Kidney (tissue), 13 donors: ENCODE measurements at regions not wholly inside any gene's neighbourhood (a gene's known extent, or its start where the extent isn't known, plus 50 kb on each side); places are given as distances from the start of the nearest gene placed in this dataset.

ENCODE experiments used
- DNase-seq, 5 donors: peaks; one replicate each; pipeline ENCODE4 v3.0.0-alpha.2; 2013 to 2020
- FAIRE-seq: peaks from 2 replicates; lab custom pipeline; 2012; peaks lifted over from hg19 to GRCh38; lab: Jason Lieb, UNC
- H3K27ac ChIP-seq, 2 donors: one replicate each; pipeline ENCODE4 v1.7.0; 2013; ENCODE audit warnings: low read depth in 2 of 2, low read length in 2 of 2, inconsistent platforms in 1 of 2
- H3K27me3 ChIP-seq: one replicate; pipeline ENCODE4 v1.7.1; 2013; ENCODE audit warnings: low read length, inconsistent platforms; ENCODE audit not compliant: control insufficient read depth, insufficient read depth
- H3K36me3 ChIP-seq, 3 donors: one replicate each; pipeline versions ENCODE4 v1.7.0 to v1.7.1; 2013; ENCODE audit warnings: low read length in 3 of 3, control low read depth in 1 of 3, inconsistent platforms in 1 of 3; ENCODE audit not compliant: insufficient read depth in 3 of 3, control insufficient read depth in 2 of 3
- H3K4me1 ChIP-seq, 3 donors: one replicate each; pipeline versions ENCODE4 v1.7.0 to v1.7.1; 2013; ENCODE audit warnings: low read length in 3 of 3, inconsistent platforms in 1 of 3, low read depth in 1 of 3; ENCODE audit not compliant: control insufficient read depth in 2 of 3, insufficient read depth in 2 of 3
- H3K4me3 ChIP-seq, 3 donors: one replicate each; pipeline versions ENCODE4 v1.7.0 to v1.8.1; 2013; ENCODE audit warnings: low read length in 3 of 3, control low read depth in 1 of 3, inconsistent platforms in 1 of 3
- H3K9ac ChIP-seq, 3 donors: one replicate each; pipeline versions ENCODE4 v1.7.0 to v1.7.1; 2013; ENCODE audit warnings: low read length in 3 of 3, control low read depth in 1 of 3, inconsistent platforms in 1 of 3
- H3K9me3 ChIP-seq, 3 donors: one replicate each; pipeline versions ENCODE4 v1.7.0 to v1.7.1; 2013; ENCODE audit warnings: low read length in 3 of 3, control low read depth in 1 of 3, inconsistent platforms in 1 of 3; ENCODE audit not compliant: control insufficient read depth in 2 of 3, insufficient read depth in 1 of 3
- intact Hi-C: fragments of 100-400 bp; cut with DNase I; formaldehyde crosslinking; loops from one replicate; pipeline ENCODE4 v1.11.1; 2022
- TF ChIP-seq, protein P1 (sequence below): IDR thresholded peaks from 3 replicates; pipeline ENCODE4 v1.5.1; 2012; ENCODE audit warnings: mild to moderate bottlenecking, moderate library complexity, borderline replicate concordance; ENCODE audit not compliant: insufficient read depth; ENCODE audit errors: extremely low read depth
- donor health status: control.
- donor health status: control.
- donor health status: control.
- donor health status: control.
- donor health status: control.
- donor health status: DM: yes; HTN: yes; CAD: no.
- donor health status: Normal renal cell carcinoma (clear cell type).

DNA sequence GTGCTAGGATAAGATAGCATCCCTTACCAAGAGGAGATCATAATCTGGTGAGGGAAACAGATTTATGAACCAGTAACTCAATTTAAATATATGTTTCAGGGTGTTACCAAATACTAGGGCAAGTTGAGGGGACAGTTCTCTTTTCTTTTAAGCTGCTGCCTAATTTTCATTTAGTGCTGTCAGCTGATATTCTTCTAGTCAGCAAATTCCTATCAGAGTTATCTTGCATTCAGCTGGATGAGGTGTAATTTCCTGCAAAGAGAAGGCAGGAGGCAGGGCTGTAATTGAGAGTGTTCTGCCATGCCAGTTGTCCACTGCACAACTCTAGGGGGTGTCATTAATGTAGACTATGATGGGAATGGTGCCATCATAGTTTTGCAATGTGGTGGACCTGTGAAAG, 141.3 kb upstream of the LHCGR start:
- intact Hi-C loops = no loop called here
- Histone ChIP-seq H3K36me3 (no peaks in the 10 kb centered on the region), H3K4me1 (no peaks in the 10 kb centered on the region), H3K4me3 (no peak overlapping the region), H3K27me3 (no peaks in the 10 kb centered on the region), H3K9ac (no peak overlapping the region), H3K9me3 (no peaks in the 10 kb centered on the region), H3K27ac (no peak overlapping the region)
- no peak for FAIRE-seq
- TF ChIP-seq, protein P1, sequence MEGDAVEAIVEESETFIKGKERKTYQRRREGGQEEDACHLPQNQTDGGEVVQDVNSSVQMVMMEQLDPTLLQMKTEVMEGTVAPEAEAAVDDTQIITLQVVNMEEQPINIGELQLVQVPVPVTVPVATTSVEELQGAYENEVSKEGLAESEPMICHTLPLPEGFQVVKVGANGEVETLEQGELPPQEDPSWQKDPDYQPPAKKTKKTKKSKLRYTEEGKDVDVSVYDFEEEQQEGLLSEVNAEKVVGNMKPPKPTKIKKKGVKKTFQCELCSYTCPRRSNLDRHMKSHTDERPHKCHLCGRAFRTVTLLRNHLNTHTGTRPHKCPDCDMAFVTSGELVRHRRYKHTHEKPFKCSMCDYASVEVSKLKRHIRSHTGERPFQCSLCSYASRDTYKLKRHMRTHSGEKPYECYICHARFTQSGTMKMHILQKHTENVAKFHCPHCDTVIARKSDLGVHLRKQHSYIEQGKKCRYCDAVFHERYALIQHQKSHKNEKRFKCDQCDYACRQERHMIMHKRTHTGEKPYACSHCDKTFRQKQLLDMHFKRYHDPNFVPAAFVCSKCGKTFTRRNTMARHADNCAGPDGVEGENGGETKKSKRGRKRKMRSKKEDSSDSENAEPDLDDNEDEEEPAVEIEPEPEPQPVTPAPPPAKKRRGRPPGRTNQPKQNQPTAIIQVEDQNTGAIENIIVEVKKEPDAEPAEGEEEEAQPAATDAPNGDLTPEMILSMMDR = no peak
- no peak for DNase-seq

DNA sequence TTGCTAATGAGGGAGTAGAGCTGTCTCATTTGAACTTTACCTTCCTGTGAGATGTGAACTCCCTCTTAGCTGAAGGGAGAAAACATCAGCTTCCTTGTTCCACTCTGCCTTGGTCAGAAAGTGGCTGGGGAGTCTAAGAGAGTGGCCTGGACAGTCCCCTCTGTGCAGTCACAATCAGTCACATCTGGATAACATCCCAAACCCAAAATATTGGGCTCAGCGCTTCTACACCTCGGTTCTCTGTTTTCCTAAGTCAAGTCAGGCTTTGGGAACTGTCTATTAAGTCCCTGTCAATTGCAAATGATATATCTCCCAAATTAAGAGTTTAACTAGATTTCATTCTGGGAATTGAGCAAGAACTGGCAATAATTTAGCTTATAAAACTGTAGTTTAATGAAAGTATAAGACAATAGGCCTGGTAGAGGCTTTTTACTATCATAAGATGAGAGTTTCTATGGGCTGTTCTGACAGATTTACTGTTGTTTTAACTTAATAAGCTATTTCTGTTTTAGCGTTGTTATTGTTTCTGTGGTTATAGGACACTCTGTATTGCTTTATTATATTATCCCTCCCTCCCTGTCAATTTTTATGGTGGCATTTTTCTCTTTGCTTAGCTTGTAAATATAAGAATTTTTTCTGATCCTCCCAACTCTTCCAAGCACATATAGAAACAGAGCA, 135.1 kb upstream of the LHCGR start:
- DNase-seq (no peak), FAIRE-seq (no peak)
- no peaks in the 10 kb centered on the region for H3K4me1 ChIP-seq
- no peak overlapping the region for H3K4me3 ChIP-seq
- H3K9ac ChIP-seq = no peak overlapping the region
- TF ChIP-seq, protein P1 = no peak
- intact Hi-C loops = no loop called here
- H3K27me3 ChIP-seq = no peaks in the 10 kb centered on the region
- no peak overlapping the region for H3K27ac ChIP-seq
- H3K9me3 ChIP-seq = no peaks in the 10 kb centered on the region
- no peaks in the 10 kb centered on the region for H3K36me3 ChIP-seq

DNA sequence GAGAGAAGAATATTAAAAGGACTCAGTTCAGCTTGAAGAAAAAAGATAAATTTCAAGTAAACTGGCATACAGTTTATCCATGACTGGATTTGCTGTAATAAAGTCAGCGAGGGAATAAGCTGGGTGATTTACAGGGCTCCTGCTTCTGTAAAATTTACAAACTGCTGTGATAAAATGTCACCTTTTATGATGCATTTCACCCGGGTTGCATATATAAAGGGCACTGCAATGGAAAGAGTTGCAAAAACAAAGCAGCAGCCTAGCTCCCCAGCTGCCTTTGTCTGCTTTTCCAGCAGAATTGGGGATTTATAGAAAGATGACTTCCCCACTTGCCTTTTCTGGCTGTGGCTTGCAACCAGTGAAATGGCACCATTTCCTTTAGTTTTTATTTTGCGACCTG, 132.5 kb upstream of the LHCGR start:
- Histone ChIP-seq H3K9ac (no peak overlapping the region), H3K9me3 (peaks cover 0 to 2% (median 0%) of the 10 kb centered on the region in 3 donors), H3K4me3 (no peak overlapping the region), H3K27ac (no peak overlapping the region), H3K4me1 (no peaks in the 10 kb centered on the region), H3K27me3 (no peaks in the 10 kb centered on the region), H3K36me3 (no peaks in the 10 kb centered on the region)
- TF ChIP-seq, protein P1 = no peak
- intact Hi-C loops = no loop called here
- FAIRE-seq (no peak), DNase-seq (peak in 2 of 5 donors; percentile 16 to 19)

DNA sequence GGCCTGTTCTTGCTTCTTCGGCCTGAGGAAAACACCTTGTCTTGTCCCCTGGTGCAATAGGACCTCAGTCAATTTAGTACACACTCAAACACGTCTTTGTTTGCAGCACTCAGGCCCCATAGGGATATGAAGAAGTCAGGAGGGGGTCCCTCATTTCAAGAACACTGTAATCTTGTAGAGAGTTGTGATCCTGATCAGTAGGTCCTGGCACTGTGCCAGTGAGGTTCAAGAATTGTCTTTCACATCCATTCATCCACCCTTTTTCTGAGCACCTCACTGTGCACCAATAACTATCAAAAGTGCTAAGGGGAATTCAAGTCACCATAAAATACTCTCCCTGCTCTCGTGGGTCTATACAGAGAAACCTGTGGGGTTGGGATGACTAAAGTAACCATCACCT, 131.4 kb upstream of the LHCGR start:
- no peaks in the 10 kb centered on the region for H3K36me3 ChIP-seq
- TF ChIP-seq, protein P1 = no peak
- H3K4me3 ChIP-seq = no peak overlapping the region
- H3K27ac ChIP-seq = no peak overlapping the region
- H3K9me3 ChIP-seq = peaks cover 0 to 2% (median 0%) of the 10 kb centered on the region in 3 donors
- no peak for DNase-seq
- H3K27me3 ChIP-seq = no peaks in the 10 kb centered on the region
- no peaks in the 10 kb centered on the region for H3K4me1 ChIP-seq
- FAIRE-seq = no peak
- no peak overlapping the region for H3K9ac ChIP-seq
- intact Hi-C loops = no loop called here
